ENCODE measurements at regions not wholly inside any gene's neighbourhood (a gene's known extent, or its start where the extent isn't known, plus 50 kb on each side); places are given as distances from the start of the nearest gene placed in this dataset.

DNA sequence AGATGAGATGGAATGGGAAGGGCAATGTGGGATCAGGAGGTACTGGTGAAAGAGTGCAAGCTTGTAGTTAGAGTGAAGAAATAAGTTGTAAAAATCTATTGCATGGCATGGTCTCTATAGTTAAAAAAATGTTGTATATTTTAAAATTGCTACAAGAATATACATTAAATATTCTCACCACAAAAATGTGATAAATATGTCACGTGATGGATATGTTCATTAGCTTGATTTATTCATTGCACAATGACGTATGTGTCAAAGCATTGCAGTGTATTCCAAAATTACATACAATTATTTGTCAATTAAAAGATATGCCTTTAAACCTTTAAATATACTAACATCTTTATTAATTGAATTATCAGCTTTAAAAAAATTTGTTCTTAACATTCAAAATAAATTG lies 1607.1 kb downstream of the REEP3 start:
- no peaks in the 10 kb centered on the region for H3K79me2 ChIP-seq
- no peak overlapping the region for H3K27ac ChIP-seq
- TF ChIP-seq, protein P1, sequence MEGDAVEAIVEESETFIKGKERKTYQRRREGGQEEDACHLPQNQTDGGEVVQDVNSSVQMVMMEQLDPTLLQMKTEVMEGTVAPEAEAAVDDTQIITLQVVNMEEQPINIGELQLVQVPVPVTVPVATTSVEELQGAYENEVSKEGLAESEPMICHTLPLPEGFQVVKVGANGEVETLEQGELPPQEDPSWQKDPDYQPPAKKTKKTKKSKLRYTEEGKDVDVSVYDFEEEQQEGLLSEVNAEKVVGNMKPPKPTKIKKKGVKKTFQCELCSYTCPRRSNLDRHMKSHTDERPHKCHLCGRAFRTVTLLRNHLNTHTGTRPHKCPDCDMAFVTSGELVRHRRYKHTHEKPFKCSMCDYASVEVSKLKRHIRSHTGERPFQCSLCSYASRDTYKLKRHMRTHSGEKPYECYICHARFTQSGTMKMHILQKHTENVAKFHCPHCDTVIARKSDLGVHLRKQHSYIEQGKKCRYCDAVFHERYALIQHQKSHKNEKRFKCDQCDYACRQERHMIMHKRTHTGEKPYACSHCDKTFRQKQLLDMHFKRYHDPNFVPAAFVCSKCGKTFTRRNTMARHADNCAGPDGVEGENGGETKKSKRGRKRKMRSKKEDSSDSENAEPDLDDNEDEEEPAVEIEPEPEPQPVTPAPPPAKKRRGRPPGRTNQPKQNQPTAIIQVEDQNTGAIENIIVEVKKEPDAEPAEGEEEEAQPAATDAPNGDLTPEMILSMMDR (IDR thresholded peaks at IDR 0.05; ENCODE audit: poor library complexity) = no peak
- TF ChIP-seq EZH2phosphoT487 (IDR thresholded peaks at IDR 0.05; ENCODE audit: low read depth, severe bottlenecking, unreplicated experiment) = no peak
- no peak for TF ChIP-seq EZH2 (IDR thresholded peaks at IDR 0.05; ENCODE audit: borderline replicate concordance)
- no peak for DNase-seq (ENCODE audit: low spot score)
- H3K4me3 ChIP-seq = no peak overlapping the region
- H3K9me3 ChIP-seq (ENCODE audit: low read depth) = no peaks in the 10 kb centered on the region
- H3K4me1 ChIP-seq (ENCODE audit: insufficient read depth) = no peaks in the 10 kb centered on the region
- no peaks in the 10 kb centered on the region for H3K36me3 ChIP-seq (replicated peaks; ENCODE audit: insufficient read depth, low read depth)
- no peaks in the 10 kb centered on the region for H3K9me2 ChIP-seq (replicated peaks; ENCODE audit: insufficient read depth)
- H3K27me3 ChIP-seq = no peaks in the 10 kb centered on the region
- H3K4me2 ChIP-seq = no peak overlapping the region
- no peaks in the 10 kb centered on the region for H4K20me1 ChIP-seq (ENCODE audit: insufficient read depth, poor library complexity, severe bottlenecking)
- 94% methylated on average over 2 of the region's 2 CpGs for WGBS (ENCODE audit: low lambda C conversion rate, missing lambda C conversion rate)
- no peak overlapping the region for H2AFZ ChIP-seq

DNA sequence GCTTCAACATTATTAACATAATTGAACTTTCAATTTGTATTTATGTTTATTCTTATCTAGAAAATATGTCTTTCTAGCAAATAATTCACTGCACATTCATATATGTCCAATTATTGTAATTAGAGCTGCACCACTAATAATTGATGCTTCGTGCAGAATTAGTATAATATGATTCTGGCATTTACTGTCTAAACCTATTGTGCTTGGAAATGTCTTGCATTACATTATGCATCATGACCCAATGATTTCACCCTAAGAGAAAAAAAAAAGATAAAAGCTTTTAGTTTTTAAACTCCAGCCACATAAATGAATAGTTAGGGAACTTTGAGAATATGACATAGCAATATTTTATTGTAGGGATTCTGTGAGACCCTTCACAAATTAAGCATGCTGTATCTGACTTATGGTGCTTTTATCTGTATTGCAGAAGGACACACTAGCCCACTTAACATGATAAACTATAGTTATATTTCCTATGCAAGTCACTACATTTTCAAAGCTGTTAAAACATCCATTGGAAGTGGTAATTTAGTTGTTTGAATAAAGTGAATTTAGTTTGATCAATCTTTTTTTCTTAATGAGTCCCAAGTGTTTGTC lies 1609.1 kb downstream of the REEP3 start:
- Histone ChIP-seq H3K27ac (no peak overlapping the region), H3K27me3 (no peaks in the 10 kb centered on the region), H3K9me3 (ENCODE audit: low read depth) (no peaks in the 10 kb centered on the region), H3K4me1 (ENCODE audit: insufficient read depth) (no peaks in the 10 kb centered on the region), H3K4me3 (no peak overlapping the region), H2AFZ (no peak overlapping the region), H3K36me3 (replicated peaks; ENCODE audit: insufficient read depth, low read depth) (no peaks in the 10 kb centered on the region), H3K79me2 (no peaks in the 10 kb centered on the region), H3K9me2 (replicated peaks; ENCODE audit: insufficient read depth) (no peaks in the 10 kb centered on the region), H4K20me1 (ENCODE audit: insufficient read depth, poor library complexity, severe bottlenecking) (no peaks in the 10 kb centered on the region), H3K4me2 (no peak overlapping the region)
- no peak for DNase-seq (ENCODE audit: low spot score)
- TF ChIP-seq EZH2 (IDR thresholded peaks at IDR 0.05; ENCODE audit: borderline replicate concordance) = no peak
- TF ChIP-seq EZH2phosphoT487 (IDR thresholded peaks at IDR 0.05; ENCODE audit: low read depth, severe bottlenecking, unreplicated experiment) = no peak
- TF ChIP-seq, protein P1 (IDR thresholded peaks at IDR 0.05; ENCODE audit: poor library complexity) = no peak
- WGBS (ENCODE audit: low lambda C conversion rate, missing lambda C conversion rate) = 87% methylated on average over 1 of the region's 1 CpG

DNA sequence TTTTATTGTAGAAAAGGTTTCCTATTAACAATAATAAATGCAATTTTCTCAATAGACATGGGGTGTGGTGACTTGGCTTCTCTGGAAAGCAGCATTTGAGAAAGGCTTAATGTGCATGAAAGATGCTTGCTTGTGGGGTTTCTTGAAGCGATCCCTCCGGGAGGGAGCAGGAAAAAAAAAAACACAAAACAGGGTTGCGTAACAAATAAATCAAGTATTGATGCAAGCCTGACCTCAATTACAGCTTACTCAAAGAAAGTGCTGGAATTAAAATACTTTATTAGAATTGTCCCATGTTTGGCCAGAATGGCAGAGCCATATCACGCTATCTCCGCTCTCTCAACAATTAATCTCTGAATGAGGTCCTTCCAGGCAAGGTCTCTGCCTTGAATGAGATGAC lies 1612.5 kb downstream of the REEP3 start:
- H3K9me3 ChIP-seq (ENCODE audit: low read depth) = no peaks in the 10 kb centered on the region
- no peak overlapping the region for H3K4me3 ChIP-seq
- H3K9me2 ChIP-seq (replicated peaks; ENCODE audit: insufficient read depth) = no peaks in the 10 kb centered on the region
- H3K79me2 ChIP-seq = no peaks in the 10 kb centered on the region
- no peak for DNase-seq (ENCODE audit: low spot score)
- TF ChIP-seq EZH2 (IDR thresholded peaks at IDR 0.05; ENCODE audit: borderline replicate concordance) = no peak
- TF ChIP-seq, protein P1 (IDR thresholded peaks at IDR 0.05; ENCODE audit: poor library complexity) = no peak
- no peak for TF ChIP-seq EZH2phosphoT487 (IDR thresholded peaks at IDR 0.05; ENCODE audit: low read depth, severe bottlenecking, unreplicated experiment)
- no peak overlapping the region for H2AFZ ChIP-seq
- no peaks in the 10 kb centered on the region for H3K36me3 ChIP-seq (replicated peaks; ENCODE audit: insufficient read depth, low read depth)
- WGBS (ENCODE audit: low lambda C conversion rate, missing lambda C conversion rate) = 96% methylated on average over 5 of the region's 5 CpGs
- no peak overlapping the region for H3K4me2 ChIP-seq
- H4K20me1 ChIP-seq (ENCODE audit: insufficient read depth, poor library complexity, severe bottlenecking) = no peaks in the 10 kb centered on the region
- H3K27me3 ChIP-seq = no peaks in the 10 kb centered on the region
- no peak overlapping the region for H3K27ac ChIP-seq
- H3K4me1 ChIP-seq (ENCODE audit: insufficient read depth) = no peaks in the 10 kb centered on the region

All from hepatocyte (in vitro differentiated cells).